Spleen (tissue), 7 donors: ENCODE measurements at regions not wholly inside any gene's neighbourhood (a gene's known extent, or its start where the extent isn't known, plus 50 kb on each side); places are given as distances from the start of the nearest gene placed in this dataset.

Experiments used
- POLR2AphosphoS5 ChIP-seq, 3 donors: sonication (generic); formaldehyde crosslinking; IDR thresholded peaks; one replicate each; pipeline ENCODE4 v1.5.1; 2017; ENCODE audit warnings: antibody characterized with exemption in 3 of 3
- TF ChIP-seq, protein P1 (sequence below), 11 experiments: fragments of 200-600 bp in 7 of 11; fragments of 450-650 bp in 4 of 11; sonication (generic) in 4 of 11; IDR thresholded peaks in 8 of 11; conservative IDR thresholded peaks in 3 of 11; 1 replicate in 7 of 11; 2 replicates in 4 of 11; pipeline versions ENCODE4 v1.4.0 to v1.8.0; 2016 to 2021; ENCODE audit warnings: antibody characterized with exemption in 11 of 11, inconsistent platforms in 4 of 11, mild to moderate bottlenecking in 1 of 11
- donor health status: DM: no; HTN: no; CAD: no; lungs with moderate emphysema.
- donor health status: DM: no; HTN: no; CAD: no.
- donor health status: DM: no; HTN: no; CAD: no.

DNA sequence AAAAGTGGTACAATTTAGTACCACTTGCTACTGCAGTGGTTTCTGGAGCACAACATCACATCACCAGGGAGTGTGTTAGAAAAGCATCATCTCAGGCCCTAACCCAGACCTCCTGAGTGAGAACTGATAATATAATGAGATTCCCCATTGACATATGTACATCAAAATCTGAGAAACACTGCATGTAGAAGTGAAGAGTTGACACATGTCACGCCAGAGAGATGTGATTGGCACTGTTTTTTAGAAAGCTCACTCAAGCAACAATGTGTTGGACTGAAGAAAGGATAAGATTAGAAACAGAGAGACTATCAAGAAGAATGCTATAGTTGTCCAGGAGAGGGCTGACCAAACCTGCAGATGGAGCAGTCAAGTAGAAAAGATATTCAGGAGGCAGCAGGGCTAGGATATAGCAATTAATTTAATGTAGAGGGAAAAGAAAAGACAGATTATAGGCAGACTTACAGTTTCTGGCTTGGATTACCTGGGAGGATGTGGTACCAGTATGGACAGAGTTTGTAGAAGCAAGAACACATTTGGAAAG is 324.4 kb upstream of the ADAMTSL1 start:
- TF ChIP-seq POLR2AphosphoS5 (IDR thresholded peaks at IDR 0.05) = no peak
- TF ChIP-seq, protein P1, sequence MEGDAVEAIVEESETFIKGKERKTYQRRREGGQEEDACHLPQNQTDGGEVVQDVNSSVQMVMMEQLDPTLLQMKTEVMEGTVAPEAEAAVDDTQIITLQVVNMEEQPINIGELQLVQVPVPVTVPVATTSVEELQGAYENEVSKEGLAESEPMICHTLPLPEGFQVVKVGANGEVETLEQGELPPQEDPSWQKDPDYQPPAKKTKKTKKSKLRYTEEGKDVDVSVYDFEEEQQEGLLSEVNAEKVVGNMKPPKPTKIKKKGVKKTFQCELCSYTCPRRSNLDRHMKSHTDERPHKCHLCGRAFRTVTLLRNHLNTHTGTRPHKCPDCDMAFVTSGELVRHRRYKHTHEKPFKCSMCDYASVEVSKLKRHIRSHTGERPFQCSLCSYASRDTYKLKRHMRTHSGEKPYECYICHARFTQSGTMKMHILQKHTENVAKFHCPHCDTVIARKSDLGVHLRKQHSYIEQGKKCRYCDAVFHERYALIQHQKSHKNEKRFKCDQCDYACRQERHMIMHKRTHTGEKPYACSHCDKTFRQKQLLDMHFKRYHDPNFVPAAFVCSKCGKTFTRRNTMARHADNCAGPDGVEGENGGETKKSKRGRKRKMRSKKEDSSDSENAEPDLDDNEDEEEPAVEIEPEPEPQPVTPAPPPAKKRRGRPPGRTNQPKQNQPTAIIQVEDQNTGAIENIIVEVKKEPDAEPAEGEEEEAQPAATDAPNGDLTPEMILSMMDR (IDR thresholded peaks at IDR 0.05 in 8 of 11, conservative IDR thresholded peaks at IDR 0.05 in 3 of 11) = no peak
